ENCODE measurements at regions not wholly inside any gene's neighbourhood (a gene's known extent, or its start where the extent isn't known, plus 50 kb on each side); places are given as distances from the start of the nearest gene placed in this dataset.

GRCh38 chr15:69600556-69601085 is 148.0 kb downstream of the RPLP1 start:
- Histone ChIP-seq H3K4me3 (no peak overlapping the region), H3K9me3 (no peaks in the 10 kb centered on the region), H3K4me1 (ENCODE audit: insufficient read depth) (peaks cover 2% of the 10 kb centered on the region), H3K27me3 (no peaks in the 10 kb centered on the region), H3K36me3 (no peaks in the 10 kb centered on the region), H3K27ac (no peak overlapping the region)
- TF ChIP-seq EP300 (IDR thresholded peaks at IDR 0.05) (no peak), CTCF (IDR thresholded peaks at IDR 0.05) (no peak), POLR2A (IDR thresholded peaks at IDR 0.05) (no peak)
- intact Hi-C loops (cut with DNase I), result no loop called here
- DNase-seq, result no peak
- 89 to 97% (median 93%) methylated on average over 3 of the region's 3 CpGs for WGBS, 3 donors

- 76 to 87% (median 84%) methylated on average over 7 of the region's 7 CpGs for WGBS, 3 donors
These were observed 149.3 kb downstream of the RPLP1 start for GRCh38 chr15:69601711-69602504.

GRCh38 chr15:69602921-69603320 is 150.3 kb downstream of the RPLP1 start:
- DNase-seq, result no peak

More at GRCh38 chr15:69601711-69602504, 149.3 kb downstream of the RPLP1 start:
- no peaks in the 10 kb centered on the region for H3K4me1 ChIP-seq (ENCODE audit: insufficient read depth)
- no peak for DNase-seq
- TF ChIP-seq CTCF (IDR thresholded peaks at IDR 0.05) (no peak), POLR2A (IDR thresholded peaks at IDR 0.05) (no peak), EP300 (IDR thresholded peaks at IDR 0.05) (no peak)
- intact Hi-C loops (cut with DNase I), result no loop called here
- no peak overlapping the region for H3K27ac ChIP-seq
- H3K36me3 ChIP-seq, result no peaks in the 10 kb centered on the region
- no peaks in the 10 kb centered on the region for H3K27me3 ChIP-seq
- no peaks in the 10 kb centered on the region for H3K9me3 ChIP-seq
- H3K4me3 ChIP-seq, result no peak overlapping the region

More at GRCh38 chr15:69602921-69603320, 150.3 kb downstream of the RPLP1 start:
- Histone ChIP-seq H3K4me1 (ENCODE audit: insufficient read depth) (no peaks in the 10 kb centered on the region), H3K4me3 (no peak overlapping the region), H3K27me3 (no peaks in the 10 kb centered on the region), H3K27ac (no peak overlapping the region), H3K9me3 (no peaks in the 10 kb centered on the region), H3K36me3 (no peaks in the 10 kb centered on the region)
- WGBS, 3 donors, result 73 to 91% (median 82%) methylated on average over 4 of the region's 4 CpGs
- TF ChIP-seq EP300 (IDR thresholded peaks at IDR 0.05) (no peak), POLR2A (IDR thresholded peaks at IDR 0.05) (no peak), CTCF (IDR thresholded peaks at IDR 0.05) (no peak)
- intact Hi-C loops (cut with DNase I), result no loop called here
